H1 (cell line): ENCODE measurements at regions not wholly inside any gene's neighbourhood (a gene's known extent, or its start where the extent isn't known, plus 50 kb on each side); places are given as distances from the start of the nearest gene placed in this dataset.
A peak's percentile ranks its signal among the peaks of the same experiment; 100 is the strongest.
"Not testable (repeated sequence)": the region's sequence is repeated elsewhere in the genome, so short reads cannot be mapped to it uniquely, and the experiment has no call there.

Source experiments
- CTCF ChIA-PET: fragments of 300-600 bp; sonication (Branson Sonifier 250); formaldehyde crosslinking; loops from one replicate; lab custom pipeline; 2021; ENCODE audit not compliant: partially characterized antibody; lab: Charles Lee
- POLR2A ChIA-PET: fragments of 300-600 bp; sonication (Branson Sonifier 250); formaldehyde crosslinking; loops from one replicate; lab custom pipeline; 2021; ENCODE audit warnings: inconsistent platforms; ENCODE audit not compliant: partially characterized antibody; lab: Charles Lee
- DNase-seq, 2 experiments: peaks; one replicate each; pipeline versions ENCODE4 v3.0.0 to v3.0.0-alpha.2; 2010 to 2022; ENCODE audit warnings: low spot score in 2 of 2, low read depth in 1 of 2, mixed read lengths in 1 of 2
- FAIRE-seq: peaks from 2 replicates; lab custom pipeline; 2011; peaks lifted over from hg19 to GRCh38; lab: Jason Lieb, UNC
- H2AFZ ChIP-seq: 2 replicates; pipeline ENCODE4 v1.8.1; 2012; ENCODE audit warnings: low read length, inconsistent platforms
- H2AK5ac ChIP-seq: 2 replicates; pipeline ENCODE4 v1.6.1; 2013; ENCODE audit warnings: low read depth, low read length
- H2BK120ac ChIP-seq: replicated peaks from 2 replicates; pipeline ENCODE3; 2013; ENCODE audit warnings: low read depth, low read length, inconsistent platforms
- H2BK12ac ChIP-seq: 2 replicates; pipeline ENCODE4 v1.6.1; 2013; ENCODE audit warnings: low read depth, low read length
- H2BK15ac ChIP-seq: 2 replicates; pipeline ENCODE4 v1.6.1; 2013; ENCODE audit warnings: low read length
- H2BK20ac ChIP-seq: 2 replicates; pipeline ENCODE4 v1.6.1; 2013; ENCODE audit warnings: low read length
- H2BK5ac ChIP-seq: 2 replicates; pipeline ENCODE4 v1.6.1; 2013; ENCODE audit warnings: low read depth, low read length
- H3K14ac ChIP-seq: 2 replicates; pipeline ENCODE4 v1.6.1; 2013; ENCODE audit warnings: inconsistent platforms; ENCODE audit not compliant: insufficient read length
- H3K18ac ChIP-seq: 2 replicates; pipeline ENCODE4 v1.6.1; 2013; ENCODE audit warnings: low read length; ENCODE audit errors: extremely low read depth
- H3K23ac ChIP-seq: 2 replicates; pipeline ENCODE4 v1.6.1; 2013; ENCODE audit warnings: inconsistent platforms; ENCODE audit not compliant: insufficient read length
- H3K23me2 ChIP-seq: 2 replicates; pipeline ENCODE4 v1.6.1; 2013; ENCODE audit warnings: low read depth, low read length
- H3K27ac ChIP-seq: 2 replicates; pipeline ENCODE4 v1.6.1; 2011; ENCODE audit warnings: low read depth, low read length, inconsistent platforms
- H3K27me3 ChIP-seq, 4 experiments: replicated peaks in 1 of 4; 1 replicate in 1 of 4; 2 replicates in 3 of 4; pipeline versions ENCODE4 v1.6.1 to v1.8.1; 2011 to 2013; ENCODE audit warnings: low read length in 3 of 4, mild to moderate bottlenecking in 3 of 4, inconsistent platforms in 2 of 4, mixed read lengths in 2 of 4, moderate library complexity in 1 of 4; ENCODE audit not compliant: control insufficient read depth in 3 of 4, insufficient read depth in 3 of 4; ENCODE audit errors: extremely low read depth in 1 of 4
- H3K36me3 ChIP-seq, 4 experiments: 2 replicates each; pipeline versions ENCODE4 v1.6.1 to v1.8.1; 2011 to 2013; ENCODE audit warnings: mild to moderate bottlenecking in 4 of 4, low read length in 3 of 4, moderate library complexity in 2 of 4, control low read depth in 1 of 4, inconsistent platforms in 1 of 4; ENCODE audit not compliant: insufficient read depth in 4 of 4, control insufficient read depth in 2 of 4
- H3K4ac ChIP-seq: replicated peaks from 2 replicates; pipeline ENCODE3; 2013; ENCODE audit warnings: low read length, low read depth, mixed read lengths, inconsistent platforms; ENCODE audit not compliant: insufficient read length
- H3K4me1 ChIP-seq, 4 experiments: replicated peaks in 1 of 4; 1 replicate in 1 of 4; 2 replicates in 3 of 4; pipeline versions ENCODE4 v1.6.1 to v1.8.1; 2011 to 2013; ENCODE audit warnings: low read length in 3 of 4, inconsistent platforms in 2 of 4, mixed read lengths in 1 of 4; ENCODE audit not compliant: insufficient read depth in 4 of 4, control insufficient read depth in 3 of 4
- H3K4me2 ChIP-seq, 2 experiments: 2 replicates each; pipeline versions ENCODE4 v1.6.1 to v1.8.1; 2011 to 2013; ENCODE audit warnings: low read depth in 2 of 2, low read length in 2 of 2, control low read depth in 1 of 2, inconsistent platforms in 1 of 2, mild to moderate bottlenecking in 1 of 2; ENCODE audit not compliant: insufficient read depth in 1 of 2
- H3K4me3 ChIP-seq, 4 experiments: fragments of 200-600, 300-600 bp in 1 of 4; sonication (generic), shearing (Covaris generic), sonication (Bioruptor Twin) in 1 of 4; 2 replicates each; pipeline versions ENCODE4 v1.5.1 to v1.8.1; 2011 to 2016; ENCODE audit warnings: low read length in 4 of 4, low read depth in 3 of 4, control low read depth in 2 of 4, inconsistent platforms in 2 of 4, mild to moderate bottlenecking in 2 of 4, mixed read lengths in 1 of 4, moderate library complexity in 1 of 4; ENCODE audit not compliant: insufficient read depth in 2 of 4; ENCODE audit errors: extremely low read depth in 1 of 4
- H3K56ac ChIP-seq: replicated peaks from 2 replicates; pipeline ENCODE3; 2013; ENCODE audit warnings: low read depth, mild to moderate bottlenecking, mixed read lengths, low read length, inconsistent platforms; ENCODE audit not compliant: insufficient read length
- H3K79me1 ChIP-seq: 2 replicates; pipeline ENCODE4 v1.6.1; 2013; ENCODE audit warnings: low read depth, low read length, control low read depth
- H3K79me2 ChIP-seq, 2 experiments: 2 replicates each; pipeline versions ENCODE4 v1.6.1 to v1.8.1; 2012 to 2013; ENCODE audit warnings: low read length in 2 of 2, mild to moderate bottlenecking in 2 of 2, inconsistent platforms in 1 of 2; ENCODE audit not compliant: insufficient read depth in 2 of 2, control insufficient read depth in 1 of 2
- H3K9ac ChIP-seq, 4 experiments: replicated peaks in 1 of 4; 1 replicate in 1 of 4; 2 replicates in 3 of 4; pipeline versions ENCODE4 v1.6.1 to v1.8.1; 2011 to 2013; ENCODE audit warnings: low read depth in 3 of 4, low read length in 3 of 4, control low read depth in 2 of 4, mild to moderate bottlenecking in 2 of 4, moderate library complexity in 2 of 4, inconsistent platforms in 1 of 4; ENCODE audit errors: extremely low read depth in 1 of 4
- H3K9me3 ChIP-seq, 2 experiments: 2 replicates each; pipeline versions ENCODE4 v1.6.1 to v1.8.1; 2012 to 2013; ENCODE audit warnings: mild to moderate bottlenecking in 2 of 2, moderate library complexity in 2 of 2, control low read depth in 1 of 2, inconsistent platforms in 1 of 2, low read depth in 1 of 2, low read length in 1 of 2, mixed read lengths in 1 of 2; ENCODE audit not compliant: insufficient read depth in 2 of 2
- H4K20me1 ChIP-seq, 2 experiments: replicated peaks in 1 of 2; 2 replicates each; pipeline versions ENCODE3 to v1.8.1; 2011 to 2013; ENCODE audit warnings: inconsistent platforms in 2 of 2, low read length in 2 of 2, mild to moderate bottlenecking in 1 of 2; ENCODE audit not compliant: insufficient read depth in 2 of 2, control insufficient read depth in 1 of 2
- H4K5ac ChIP-seq: 2 replicates; pipeline ENCODE4 v1.6.1; 2013; ENCODE audit warnings: low read length, low read depth, mixed read lengths, inconsistent platforms; ENCODE audit not compliant: insufficient read length
- H4K8ac ChIP-seq: 2 replicates; pipeline ENCODE4 v1.8.0; 2013; ENCODE audit warnings: mild to moderate bottlenecking, moderate library complexity, low read length, inconsistent platforms; ENCODE audit not compliant: insufficient read depth; ENCODE audit errors: extremely low read depth
- H4K91ac ChIP-seq: replicated peaks from 2 replicates; pipeline ENCODE3; 2013; ENCODE audit warnings: low read length, mixed read lengths, inconsistent platforms; ENCODE audit not compliant: insufficient read length
- TAF1 ChIP-seq: IDR thresholded peaks from 2 replicates; pipeline ENCODE4 v1.6.1; 2011; ENCODE audit warnings: mild to moderate bottlenecking, low read depth, low read length
- WGBS, 2 experiments: shearing (Covaris generic) in 1 of 2; methylation state at CpG; one replicate each; pipeline versions ENCODE4 v1.1.6 to v1.1.7; 2013 to 2015; ENCODE audit warnings: low lambda C conversion rate in 2 of 2, mixed read lengths in 2 of 2, inconsistent platforms in 1 of 2, low coverage in 1 of 2, missing lambda C conversion rate in 1 of 2; ENCODE audit not compliant: insufficient replicate concordance in 2 of 2, insufficient coverage in 1 of 2, insufficient read length in 1 of 2; ENCODE audit errors: extremely low coverage in 1 of 2, missing lambda C conversion rate in 1 of 2; 5-methylcytosine and 5-hydroxymethylcytosine counted together

- H3K9ac ChIP-seq, FAIRE-seq, DNase-seq, H3K56ac ChIP-seq, H3K9me3 ChIP-seq, H3K27me3 ChIP-seq, H4K91ac ChIP-seq, H2AFZ ChIP-seq, H2BK12ac ChIP-seq, H3K23ac ChIP-seq, H4K20me1 ChIP-seq, CTCF ChIA-PET, H3K4ac ChIP-seq, H3K79me1 ChIP-seq, H2BK15ac ChIP-seq, H2BK20ac ChIP-seq, H3K23me2 ChIP-seq, H3K14ac ChIP-seq, H4K8ac ChIP-seq, H2BK120ac ChIP-seq, H2AK5ac ChIP-seq: not testable (repeated sequence)
- H3K4me3 ChIP-seq: peak overlapping the region in 2 of 4 experiments; percentile 27 to 66; a peak in 3 of 8 replicates
- H4K5ac ChIP-seq: peak overlapping the region; percentile 93
- H2BK5ac ChIP-seq: peak overlapping the region; percentile 95; the same call in 1 of the 2 replicates
- H3K36me3 ChIP-seq: peaks cover 0 to 14% (median 3%) of the 10 kb centered on the region in 4 experiments; a peak in 3 of 8 replicates
- H3K18ac ChIP-seq: peak overlapping the region; percentile 4; the same call in 1 of the 2 replicates
- peak; percentile 14; the same call in 1 of the 2 replicates for TF ChIP-seq TAF1
- H3K4me2 ChIP-seq: peak overlapping the region; percentile 53 to 85
- WGBS, 2 experiments: 12% methylated on average over 3 of the region's 5 CpGs; no CpG with 5 or more reads in 1 of the 2 experiments
- H3K4me1 ChIP-seq: peaks cover 0 to 11% (median 2%) of the 10 kb centered on the region in 4 experiments; a peak in 2 of 7 replicates
- peak overlapping the region; percentile 57; the same call in 1 of the 2 replicates for H3K27ac ChIP-seq
- POLR2A ChIA-PET: interaction anchor here (0.8 kb wide), 1 partner anchor 11 kb away, joined by 3 read pairs; no protein-coding TSS in a partner anchor
- peaks cover 0 to 53% of the 10 kb centered on the region in 2 experiments; a peak in 2 of 4 replicates for H3K79me2 ChIP-seq
These were observed 1728.1 kb upstream of the AGA start for GRCh38 chr4:179170308-179170707.
